AG10803 (cell line): ENCODE measurements at regions not wholly inside any gene's neighbourhood (a gene's known extent, or its start where the extent isn't known, plus 50 kb on each side); places are given as distances from the start of the nearest gene placed in this dataset.
A peak's percentile ranks its signal among the peaks of the same experiment; 100 is the strongest.

Experiments
- DNase-seq: peaks from one replicate; pipeline ENCODE4 v3.0.0; 2010; ENCODE audit warnings: low read depth
- H3K4me3 ChIP-seq: 2 replicates; pipeline ENCODE4 v1.5.1; 2011; ENCODE audit warnings: mild to moderate bottlenecking, low read length, control low read depth
- CTCF ChIP-seq: conservative IDR thresholded peaks from 2 replicates; pipeline ENCODE4 v1.5.1; 2011; ENCODE audit warnings: mild to moderate bottlenecking, low read length, control low read depth, inconsistent platforms

GRCh38 chr6:37556881-37557644 lies 57.4 kb upstream of the CCDC167 start:
- no peak for DNase-seq
- no peak overlapping the region for H3K4me3 ChIP-seq
- no peak for TF ChIP-seq CTCF

- DNase-seq: no peak
- H3K4me3 ChIP-seq: no peak overlapping the region
- no peak for TF ChIP-seq CTCF
These were observed 55.5 kb upstream of the CCDC167 start for GRCh38 chr6:37555040-37555781.

- no peak overlapping the region for H3K4me3 ChIP-seq
- peak; percentile 19 for DNase-seq
These were observed 54.8 kb upstream of the CCDC167 start for GRCh38 chr6:37554480-37554819.

GRCh38 chr6:37552267-37552666 lies 52.6 kb upstream of the CCDC167 start:
- DNase-seq: no peak
- TF ChIP-seq CTCF: no peak
- H3K4me3 ChIP-seq: no peak overlapping the region

More at GRCh38 chr6:37554480-37554819, 54.8 kb upstream of the CCDC167 start:
- no peak for TF ChIP-seq CTCF

- no peak for DNase-seq
- TF ChIP-seq CTCF: no peak
- H3K4me3 ChIP-seq: no peak overlapping the region
These were observed 52.2 kb upstream of the CCDC167 start for GRCh38 chr6:37551867-37552266.

- TF ChIP-seq CTCF: no peak
- no peak overlapping the region for H3K4me3 ChIP-seq
- no peak for DNase-seq
These were observed 51.8 kb upstream of the CCDC167 start for GRCh38 chr6:37551446-37551845.

- DNase-seq: no peak
- H3K4me3 ChIP-seq: no peak overlapping the region
- no peak for TF ChIP-seq CTCF
These were observed 51.3 kb upstream of the CCDC167 start for GRCh38 chr6:37551002-37551401.
